ENCODE measurements at regions not wholly inside any gene's neighbourhood (a gene's known extent, or its start where the extent isn't known, plus 50 kb on each side); places are given as distances from the start of the nearest gene placed in this dataset.

DNA sequence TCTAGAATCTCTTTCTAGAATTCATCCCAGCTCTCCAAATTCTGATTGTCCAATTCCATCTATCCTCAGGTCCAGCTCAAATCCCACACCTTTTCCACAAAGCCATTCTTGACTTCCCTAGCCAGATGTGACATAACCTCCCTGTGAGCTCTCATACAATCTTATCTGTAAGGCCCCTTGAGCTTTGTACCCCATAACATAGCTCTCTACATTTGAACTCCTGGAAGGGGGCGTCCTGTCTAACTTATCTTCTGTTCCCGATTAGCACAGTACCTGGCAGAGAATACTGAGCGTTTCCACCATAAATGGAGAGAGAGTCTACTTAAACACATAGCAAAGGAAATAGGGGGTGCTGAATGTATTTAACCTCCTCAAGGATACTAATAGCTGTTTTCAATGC is 251.6 kb upstream of the RGMB start:
- DNase-seq (no peak), ATAC-seq (no peak)
- Histone ChIP-seq H3K4me3 (no peak overlapping the region), H3K27ac (no peak overlapping the region), H3K27me3 (no peaks in the 10 kb centered on the region), H3K4me1 (no peaks in the 10 kb centered on the region), H3K9me3 (no peaks in the 10 kb centered on the region), H3K36me3 (no peaks in the 10 kb centered on the region)
- intact Hi-C loops (cut with DNase I; ENCODE audit: low total_unique reads) = no loop called here
- no peak for TF ChIP-seq POLR2A (IDR thresholded peaks at IDR 0.05)
- TF ChIP-seq, protein P1, sequence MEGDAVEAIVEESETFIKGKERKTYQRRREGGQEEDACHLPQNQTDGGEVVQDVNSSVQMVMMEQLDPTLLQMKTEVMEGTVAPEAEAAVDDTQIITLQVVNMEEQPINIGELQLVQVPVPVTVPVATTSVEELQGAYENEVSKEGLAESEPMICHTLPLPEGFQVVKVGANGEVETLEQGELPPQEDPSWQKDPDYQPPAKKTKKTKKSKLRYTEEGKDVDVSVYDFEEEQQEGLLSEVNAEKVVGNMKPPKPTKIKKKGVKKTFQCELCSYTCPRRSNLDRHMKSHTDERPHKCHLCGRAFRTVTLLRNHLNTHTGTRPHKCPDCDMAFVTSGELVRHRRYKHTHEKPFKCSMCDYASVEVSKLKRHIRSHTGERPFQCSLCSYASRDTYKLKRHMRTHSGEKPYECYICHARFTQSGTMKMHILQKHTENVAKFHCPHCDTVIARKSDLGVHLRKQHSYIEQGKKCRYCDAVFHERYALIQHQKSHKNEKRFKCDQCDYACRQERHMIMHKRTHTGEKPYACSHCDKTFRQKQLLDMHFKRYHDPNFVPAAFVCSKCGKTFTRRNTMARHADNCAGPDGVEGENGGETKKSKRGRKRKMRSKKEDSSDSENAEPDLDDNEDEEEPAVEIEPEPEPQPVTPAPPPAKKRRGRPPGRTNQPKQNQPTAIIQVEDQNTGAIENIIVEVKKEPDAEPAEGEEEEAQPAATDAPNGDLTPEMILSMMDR (IDR thresholded peaks at IDR 0.05 in 4 of 5, conservative IDR thresholded peaks at IDR 0.05 in 1 of 5) = no peak
- in situ Hi-C loops (cut with MboI; ENCODE audit: low sequenced_read_pairs in 4 of 4) = no loop called here

DNA sequence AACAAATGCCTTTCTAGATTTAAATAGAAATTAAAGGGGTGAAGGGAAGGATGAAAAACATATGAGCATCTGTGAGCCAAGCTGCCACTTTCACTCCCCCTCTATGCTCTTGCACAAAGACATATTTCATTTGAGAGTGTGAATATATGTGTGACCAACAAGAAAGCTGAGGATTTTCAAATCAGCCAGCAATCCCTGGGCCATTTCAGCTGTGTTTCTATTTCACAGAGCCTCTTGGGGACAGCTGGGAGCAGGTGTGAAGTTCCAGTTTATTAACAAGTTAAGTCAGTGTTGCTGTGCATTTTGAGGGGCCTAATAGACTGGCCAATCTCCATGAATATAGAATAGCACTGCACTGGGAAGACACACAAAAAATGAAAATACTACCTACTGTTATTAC is 248.7 kb upstream of the RGMB start:
- no peaks in the 10 kb centered on the region for H3K4me1 ChIP-seq
- no peaks in the 10 kb centered on the region for H3K27me3 ChIP-seq
- no peak overlapping the region for H3K27ac ChIP-seq
- ATAC-seq (no peak), DNase-seq (no peak)
- intact Hi-C loops (cut with DNase I; ENCODE audit: low total_unique reads) = no loop called here
- H3K9me3 ChIP-seq = no peaks in the 10 kb centered on the region
- in situ Hi-C loops (cut with MboI; ENCODE audit: low sequenced_read_pairs in 4 of 4) = no loop called here
- H3K36me3 ChIP-seq = no peaks in the 10 kb centered on the region
- H3K4me3 ChIP-seq = no peak overlapping the region
- TF ChIP-seq, protein P1 (IDR thresholded peaks at IDR 0.05 in 4 of 5, conservative IDR thresholded peaks at IDR 0.05 in 1 of 5) = no peak
- TF ChIP-seq POLR2A (IDR thresholded peaks at IDR 0.05) = no peak

DNA sequence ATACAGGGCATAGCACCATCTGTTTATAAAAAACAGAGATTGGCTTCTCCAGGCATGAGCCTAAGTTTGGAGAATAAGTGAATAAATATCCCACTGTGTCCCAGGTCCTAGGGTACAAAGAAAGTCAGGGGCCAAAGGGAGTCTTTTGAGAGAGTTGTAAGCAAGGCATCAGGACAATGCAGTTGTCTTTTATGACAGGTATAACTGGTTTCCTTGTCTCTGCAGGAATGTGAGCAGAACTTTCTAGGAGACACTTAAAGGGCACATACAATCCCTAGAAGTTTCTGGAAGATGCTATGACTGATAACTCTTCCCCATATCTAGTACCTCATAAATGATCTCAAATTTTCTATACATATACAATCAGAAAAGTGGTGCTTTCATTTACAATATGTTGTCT is 245.6 kb upstream of the RGMB start:
- no peak for ATAC-seq
- intact Hi-C loops (cut with DNase I; ENCODE audit: low total_unique reads) = no loop called here
- Histone ChIP-seq H3K27ac (no peak overlapping the region), H3K27me3 (no peaks in the 10 kb centered on the region), H3K4me3 (no peak overlapping the region), H3K9me3 (no peaks in the 10 kb centered on the region), H3K4me1 (no peaks in the 10 kb centered on the region), H3K36me3 (no peaks in the 10 kb centered on the region)
- no peak for TF ChIP-seq POLR2A (IDR thresholded peaks at IDR 0.05)
- in situ Hi-C loops (cut with MboI; ENCODE audit: low sequenced_read_pairs in 4 of 4) = no loop called here
- DNase-seq = no peak

DNA sequence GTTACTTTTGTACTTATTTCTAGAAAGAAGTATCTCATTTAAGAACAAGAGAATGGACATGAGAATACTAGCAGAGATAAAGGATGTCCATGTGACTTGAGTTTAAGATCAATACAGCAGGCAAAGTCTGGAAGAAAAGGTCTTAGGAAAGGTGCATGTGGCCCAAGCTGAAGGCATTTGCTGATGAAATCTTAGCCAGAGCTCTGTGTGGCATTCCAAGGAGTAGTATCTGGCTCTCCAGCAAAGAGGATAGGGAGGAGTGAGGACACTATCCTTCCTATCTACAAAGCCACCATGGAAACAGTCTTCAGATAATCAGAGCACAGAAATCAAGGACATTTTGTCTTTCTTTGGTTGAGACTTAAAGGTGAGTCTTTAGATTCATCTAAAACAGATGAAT is 244.1 kb upstream of the RGMB start:
- DNase-seq (no peak), ATAC-seq (no peak)
- H3K4me1 ChIP-seq = no peaks in the 10 kb centered on the region
- no peak overlapping the region for H3K4me3 ChIP-seq
- no peaks in the 10 kb centered on the region for H3K9me3 ChIP-seq
- H3K27ac ChIP-seq = no peak overlapping the region
- H3K36me3 ChIP-seq = no peaks in the 10 kb centered on the region
- no peak for TF ChIP-seq POLR2A (IDR thresholded peaks at IDR 0.05)
- TF ChIP-seq, protein P1 (IDR thresholded peaks at IDR 0.05 in 4 of 5, conservative IDR thresholded peaks at IDR 0.05 in 1 of 5) = no peak
- in situ Hi-C loops (cut with MboI; ENCODE audit: low sequenced_read_pairs in 4 of 4) (no loop called here), intact Hi-C loops (cut with DNase I; ENCODE audit: low total_unique reads) (no loop called here)
- H3K27me3 ChIP-seq = no peaks in the 10 kb centered on the region

DNA sequence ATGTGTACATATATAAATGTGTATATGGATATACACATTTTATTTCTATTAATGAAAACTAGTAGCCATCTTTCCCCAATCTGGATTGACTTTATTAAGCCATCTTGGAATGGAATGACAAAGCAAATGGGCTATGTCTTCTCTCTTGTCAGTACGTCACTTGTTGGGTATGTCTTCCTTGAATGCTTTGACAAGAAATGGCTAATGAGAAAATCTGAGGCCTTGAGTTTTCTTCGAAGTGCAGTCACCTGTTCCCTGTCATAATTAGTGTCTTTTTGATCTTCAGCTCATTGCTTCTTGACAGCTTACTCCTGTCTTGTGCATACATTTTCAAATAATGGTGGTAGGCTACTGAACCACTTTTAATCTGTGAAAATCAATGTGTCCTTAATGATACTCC is 243.2 kb upstream of the RGMB start:
- Histone ChIP-seq H3K27me3 (no peaks in the 10 kb centered on the region), H3K27ac (no peak overlapping the region), H3K4me1 (no peaks in the 10 kb centered on the region), H3K36me3 (no peaks in the 10 kb centered on the region), H3K4me3 (no peak overlapping the region), H3K9me3 (no peaks in the 10 kb centered on the region)
- TF ChIP-seq, protein P1 (IDR thresholded peaks at IDR 0.05 in 4 of 5, conservative IDR thresholded peaks at IDR 0.05 in 1 of 5) = no peak
- TF ChIP-seq POLR2A (IDR thresholded peaks at IDR 0.05) = no peak
- DNase-seq (no peak), ATAC-seq (no peak)
- in situ Hi-C loops (cut with MboI; ENCODE audit: low sequenced_read_pairs in 4 of 4) = no loop called here
- intact Hi-C loops (cut with DNase I; ENCODE audit: low total_unique reads) = no loop called here

All from gastrocnemius medialis (tissue), 4 donors.